ENCODE measurements at regions not wholly inside any gene's neighbourhood (a gene's known extent, or its start where the extent isn't known, plus 50 kb on each side); places are given as distances from the start of the nearest gene placed in this dataset.

GRCh38 chr1:39103328-39104157 is 77.4 kb downstream of the NDUFS5 start:
- no peak for TF ChIP-seq CTCF (IDR thresholded peaks at IDR 0.05)
- no peak for TF ChIP-seq POLR2A (IDR thresholded peaks at IDR 0.05)
